PC-9 (cell line): ENCODE measurements at regions not wholly inside any gene's neighbourhood (a gene's known extent, or its start where the extent isn't known, plus 50 kb on each side); places are given as distances from the start of the nearest gene placed in this dataset.
A peak's percentile ranks its signal among the peaks of the same experiment; 100 is the strongest.
"Not testable (repeated sequence)": the region's sequence is repeated elsewhere in the genome, so short reads cannot be mapped to it uniquely, and the experiment has no call there.

Source experiments
- BruUV-seq: library from RNA; stranded (reverse); fragments of 400-500 nt; replicated peaks from 2 replicates; lab custom pipeline; 2021; lab: Mats Ljungman, UMichigan
- CTCF ChIA-PET: fragments of 300-600 bp; sonication (Branson Sonifier 250); formaldehyde crosslinking; loops from one replicate; lab custom pipeline; 2022; ENCODE audit warnings: antibody characterized with exemption; lab: Charles Lee
- POLR2A ChIA-PET: fragments of 300-600 bp; sonication (Branson Sonifier 250); formaldehyde crosslinking; loops from one replicate; lab custom pipeline; 2022; ENCODE audit warnings: antibody characterized with exemption; ENCODE audit not compliant: unreplicated experiment; lab: Charles Lee
- DNase-seq, 2 experiments: peaks; one replicate each; pipeline versions ENCODE4 v3.0.0 to v3.0.0-alpha.2; 2015 to 2022; ENCODE audit warnings: mixed read lengths in 1 of 2
- H2AFZ ChIP-seq: fragments of 200-600 bp; sonication (generic); 2 replicates; pipeline ENCODE4 v1.8.1; 2017; ENCODE audit warnings: antibody characterized with exemption
- H3F3A ChIP-seq: fragments of 200-600 bp; sonication (generic); 2 replicates; pipeline ENCODE4 v1.8.1; 2017; ENCODE audit warnings: antibody characterized with exemption, mild to moderate bottlenecking, low read depth; ENCODE audit not compliant: insufficient read depth
- H3K27ac ChIP-seq: fragments of 200-600 bp; sonication (generic); 2 replicates; pipeline ENCODE4 v1.6.1; 2016; ENCODE audit warnings: mixed run types
- H3K27me3 ChIP-seq: fragments of 200-600 bp; sonication (generic); 2 replicates; pipeline ENCODE4 v1.6.1; 2016; ENCODE audit warnings: low read depth, mixed run types; ENCODE audit not compliant: insufficient read depth
- H3K36me3 ChIP-seq: fragments of 200-600 bp; sonication (generic); 2 replicates; pipeline ENCODE4 v1.6.1; 2016; ENCODE audit warnings: low read depth, mixed run types
- H3K4me1 ChIP-seq: fragments of 200-600 bp; sonication (generic); replicated peaks from 2 replicates; pipeline ENCODE4 v1.6.1; 2016; ENCODE audit warnings: mixed run types; ENCODE audit not compliant: insufficient read depth
- H3K4me2 ChIP-seq: fragments of 200-600 bp; sonication (generic); 2 replicates; pipeline ENCODE4 v1.6.1; 2017; ENCODE audit warnings: mixed run types
- H3K4me3 ChIP-seq: fragments of 200-600 bp; sonication (generic); 2 replicates; pipeline ENCODE4 v1.6.1; 2016; ENCODE audit warnings: mixed run types
- H3K79me2 ChIP-seq: fragments of 200-600 bp; sonication (generic); 2 replicates; pipeline ENCODE4 v1.6.1; 2017; ENCODE audit warnings: low read depth, mixed run types
- H3K9me2 ChIP-seq: fragments of 200-600 bp; sonication (generic); 2 replicates; pipeline ENCODE4 v1.8.1; 2017; ENCODE audit warnings: mild to moderate bottlenecking; ENCODE audit not compliant: insufficient read depth
- H3K9me3 ChIP-seq: fragments of 200-600 bp; sonication (generic); 2 replicates; pipeline ENCODE4 v1.8.1; 2016; ENCODE audit warnings: low read depth; ENCODE audit not compliant: insufficient read depth
- H4K20me1 ChIP-seq: fragments of 200-600 bp; sonication (generic); 2 replicates; pipeline ENCODE4 v1.8.1; 2017; ENCODE audit not compliant: insufficient read depth
- CTCF ChIP-seq: fragments of 200-600 bp; sonication (generic); conservative IDR thresholded peaks from 2 replicates; pipeline ENCODE4 v1.6.1; 2017; ENCODE audit warnings: mixed run types, antibody characterized with exemption, mild to moderate bottlenecking, moderate library complexity
- intact Hi-C: fragments of 100-400 bp; cut with micrococcal nuclease; formaldehyde crosslinking; loops from one replicate; pipeline ENCODE4 v1.10.0; 2022; ENCODE audit not compliant: unreplicated experiment

DNA sequence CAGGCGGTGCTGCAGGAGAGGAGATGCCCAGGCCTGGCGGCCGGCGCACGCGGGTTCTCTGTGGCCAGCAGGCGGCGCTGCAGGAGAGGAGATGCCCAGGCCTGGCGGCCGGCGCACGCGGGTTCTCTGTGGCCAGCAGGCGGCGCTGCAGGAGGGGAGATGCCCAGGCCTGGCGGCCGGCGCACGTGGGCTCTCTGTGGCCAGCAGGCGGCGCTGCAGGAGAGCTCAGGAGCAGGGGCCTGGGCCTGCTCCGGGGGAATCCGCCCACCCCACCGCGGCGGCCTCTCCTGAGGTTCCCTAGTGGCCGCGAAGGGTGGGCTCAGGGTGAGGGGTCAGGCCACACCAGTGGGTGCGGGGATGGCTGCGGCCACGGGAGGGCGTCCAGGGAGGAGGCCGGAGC lies 75.9 kb downstream of the OR4F16 start:
- CTCF ChIA-PET, H3K4me1 ChIP-seq, DNase-seq, H3K9me2 ChIP-seq, BruUV-seq, H3K4me3 ChIP-seq, H2AFZ ChIP-seq, intact Hi-C loops, H3K79me2 ChIP-seq, H3K36me3 ChIP-seq, H3K9me3 ChIP-seq, H3K27ac ChIP-seq, H3F3A ChIP-seq, POLR2A ChIA-PET, H3K4me2 ChIP-seq, H3K27me3 ChIP-seq, H4K20me1 ChIP-seq: not testable (repeated sequence)

GRCh38 chr1:609161-609560 lies 77.3 kb downstream of the OR4F16 start:
- H3K27ac ChIP-seq, H3F3A ChIP-seq, CTCF ChIA-PET, H3K4me1 ChIP-seq, H3K9me3 ChIP-seq, BruUV-seq, intact Hi-C loops, DNase-seq, H3K36me3 ChIP-seq, H3K79me2 ChIP-seq, POLR2A ChIA-PET, H3K9me2 ChIP-seq, H3K4me3 ChIP-seq, H2AFZ ChIP-seq, H4K20me1 ChIP-seq, H3K27me3 ChIP-seq, H3K4me2 ChIP-seq: not testable (repeated sequence)

DNA sequence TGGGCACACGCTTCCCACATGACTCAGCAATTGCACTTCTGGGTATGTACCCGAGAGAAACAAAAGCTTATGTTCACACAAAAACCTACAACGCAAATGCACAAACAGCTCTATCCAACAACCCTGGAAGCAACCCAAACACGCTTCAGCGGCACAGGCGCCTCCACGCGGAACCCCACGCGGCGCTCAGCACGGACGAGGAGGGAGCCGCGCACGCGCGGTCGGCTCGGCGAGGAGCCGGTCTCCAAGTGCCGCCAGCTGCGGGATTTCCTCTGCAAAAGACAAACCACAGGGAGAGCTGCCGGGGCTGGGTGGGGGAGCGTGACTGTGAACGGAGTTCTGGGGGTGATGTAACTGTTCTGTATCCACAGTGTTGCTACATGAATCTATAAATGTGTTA lies 81.2 kb downstream of the OR4F16 start:
- H2AFZ ChIP-seq, H3K27me3 ChIP-seq, H3K79me2 ChIP-seq, H4K20me1 ChIP-seq, H3K9me3 ChIP-seq, BruUV-seq, H3K9me2 ChIP-seq, H3F3A ChIP-seq, POLR2A ChIA-PET, CTCF ChIA-PET, intact Hi-C loops, H3K36me3 ChIP-seq, H3K4me1 ChIP-seq: not testable (repeated sequence)
- Histone ChIP-seq H3K4me3 (peak overlapping the region; percentile 41; the same call in 1 of the 2 replicates), H3K27ac (peak overlapping the region; percentile 91), H3K4me2 (peak overlapping the region; percentile 61)
- peak in 1 of 2 experiments; percentile 69 for DNase-seq

DNA sequence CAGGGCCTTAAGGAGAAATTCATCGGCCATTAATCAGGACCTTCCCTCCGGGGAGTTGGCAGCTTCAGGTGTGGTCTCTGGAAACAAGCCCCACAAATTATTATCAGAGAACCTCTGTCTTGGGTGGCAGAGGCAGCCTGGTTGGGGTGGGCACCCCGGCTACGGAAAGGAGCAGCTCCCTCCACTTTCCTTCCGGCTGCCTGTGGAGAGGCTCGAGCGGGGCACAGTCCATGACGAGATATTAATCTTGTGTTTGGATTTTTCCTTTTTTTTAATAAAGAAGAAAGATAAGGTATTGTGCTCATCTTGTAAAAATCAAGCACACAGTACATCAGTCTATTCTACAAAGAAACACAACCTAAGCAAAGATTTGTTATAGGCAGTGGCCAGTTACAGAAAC lies 98.2 kb downstream of the OR4F16 start:
- peak overlapping the region; percentile 63; the same call in 1 of the 2 replicates for H3K4me2 ChIP-seq
- H3K27me3 ChIP-seq, H2AFZ ChIP-seq, H3K9me2 ChIP-seq, H3K9me3 ChIP-seq, H3F3A ChIP-seq, H3K79me2 ChIP-seq, POLR2A ChIA-PET, H3K4me1 ChIP-seq, CTCF ChIA-PET, intact Hi-C loops, H4K20me1 ChIP-seq, H3K36me3 ChIP-seq: not testable (repeated sequence)
- H3K4me3 ChIP-seq = peak overlapping the region; percentile 41; the same call in 1 of the 2 replicates
- BruUV-seq = TSS peak; percentile 61
- peak in 1 of 2 experiments; percentile 9 for DNase-seq
- H3K27ac ChIP-seq = peak overlapping the region; percentile 82

DNA sequence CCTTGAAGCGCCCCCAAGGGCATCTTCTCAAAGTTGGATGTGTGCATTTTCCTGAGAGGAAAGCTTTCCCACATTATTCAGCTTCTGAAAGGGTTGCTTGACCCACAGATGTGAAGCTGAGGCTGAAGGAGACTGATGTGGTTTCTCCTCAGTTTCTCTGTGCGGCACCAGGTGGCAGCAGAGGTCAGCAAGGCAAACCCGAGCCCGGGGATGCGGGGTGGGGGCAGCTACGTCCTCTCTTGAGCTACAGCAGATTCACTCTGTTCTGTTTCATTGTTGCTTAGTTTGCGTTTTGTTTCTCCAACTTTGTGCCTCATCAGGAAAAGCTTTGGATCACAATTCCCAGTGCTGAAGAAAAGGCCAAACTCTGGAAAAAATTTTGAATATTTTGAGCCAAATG lies 100.5 kb downstream of the OR4F16 start:
- DNase-seq = peak in 1 of 2 experiments; percentile 78

More for the DNA sequence above, 100.5 kb downstream of the OR4F16 start:
- H3K9me3 ChIP-seq, H4K20me1 ChIP-seq, BruUV-seq, H3K79me2 ChIP-seq, H3K4me1 ChIP-seq, CTCF ChIA-PET, H2AFZ ChIP-seq, POLR2A ChIA-PET, H3F3A ChIP-seq, H3K4me3 ChIP-seq, H3K27ac ChIP-seq, H3K4me2 ChIP-seq, H3K36me3 ChIP-seq, H3K27me3 ChIP-seq, H3K9me2 ChIP-seq, intact Hi-C loops: not testable (repeated sequence)
- TF ChIP-seq CTCF = peak; percentile 65
